ENCODE measurements at regions not wholly inside any gene's neighbourhood (a gene's known extent, or its start where the extent isn't known, plus 50 kb on each side); places are given as distances from the start of the nearest gene placed in this dataset.

DNA sequence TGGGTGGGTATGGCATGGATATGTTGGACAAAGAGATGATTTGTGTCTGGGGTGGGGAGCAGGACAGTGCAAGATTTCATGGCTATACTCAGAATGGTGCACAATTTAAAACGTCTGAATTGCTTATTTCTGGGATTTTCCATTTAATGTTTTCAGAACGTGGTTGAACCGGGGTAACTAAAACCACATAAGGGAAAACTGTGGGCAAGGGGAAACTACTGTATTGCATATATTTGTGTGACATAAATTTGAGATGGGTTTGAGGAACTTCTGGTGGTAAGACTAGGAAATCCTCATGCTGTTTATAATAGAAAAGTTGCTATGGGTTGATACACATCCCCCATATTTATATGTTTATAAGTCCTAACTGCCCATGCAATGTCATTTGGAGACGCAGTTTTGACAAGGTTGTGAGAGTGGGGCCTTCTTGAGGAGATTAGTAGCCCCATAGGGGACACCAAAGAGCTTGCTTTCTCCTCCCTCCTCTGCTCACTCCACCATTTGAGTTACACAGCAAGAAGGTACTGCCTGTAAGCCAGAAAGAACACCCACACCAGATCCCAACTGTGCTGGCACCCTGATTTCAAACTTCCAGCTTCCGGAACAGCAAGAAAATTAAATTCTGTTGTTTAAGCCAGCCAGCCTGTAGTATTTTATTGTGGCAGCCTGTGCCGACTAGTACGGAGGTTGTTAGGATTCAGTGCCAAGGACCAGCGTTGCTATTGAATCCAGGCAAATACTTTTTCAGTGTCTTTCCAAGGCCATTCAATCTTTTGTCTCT, 2118.9 kb downstream of the MAT2B start:
- TF ChIP-seq, protein P1, sequence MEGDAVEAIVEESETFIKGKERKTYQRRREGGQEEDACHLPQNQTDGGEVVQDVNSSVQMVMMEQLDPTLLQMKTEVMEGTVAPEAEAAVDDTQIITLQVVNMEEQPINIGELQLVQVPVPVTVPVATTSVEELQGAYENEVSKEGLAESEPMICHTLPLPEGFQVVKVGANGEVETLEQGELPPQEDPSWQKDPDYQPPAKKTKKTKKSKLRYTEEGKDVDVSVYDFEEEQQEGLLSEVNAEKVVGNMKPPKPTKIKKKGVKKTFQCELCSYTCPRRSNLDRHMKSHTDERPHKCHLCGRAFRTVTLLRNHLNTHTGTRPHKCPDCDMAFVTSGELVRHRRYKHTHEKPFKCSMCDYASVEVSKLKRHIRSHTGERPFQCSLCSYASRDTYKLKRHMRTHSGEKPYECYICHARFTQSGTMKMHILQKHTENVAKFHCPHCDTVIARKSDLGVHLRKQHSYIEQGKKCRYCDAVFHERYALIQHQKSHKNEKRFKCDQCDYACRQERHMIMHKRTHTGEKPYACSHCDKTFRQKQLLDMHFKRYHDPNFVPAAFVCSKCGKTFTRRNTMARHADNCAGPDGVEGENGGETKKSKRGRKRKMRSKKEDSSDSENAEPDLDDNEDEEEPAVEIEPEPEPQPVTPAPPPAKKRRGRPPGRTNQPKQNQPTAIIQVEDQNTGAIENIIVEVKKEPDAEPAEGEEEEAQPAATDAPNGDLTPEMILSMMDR (conservative IDR thresholded peaks at IDR 0.05) = no peak
- no peaks in the 10 kb centered on the region for H3K4me1 ChIP-seq (ENCODE audit: control insufficient read depth, insufficient read depth, low read length)
- no peaks in the 10 kb centered on the region for H3K36me3 ChIP-seq (ENCODE audit: control insufficient read depth, insufficient read depth, low read length)
- DNase-seq = no peak
- no peak overlapping the region for H3K9ac ChIP-seq (ENCODE audit: extremely low read depth, low read length, poor library complexity, severe bottlenecking)
- H3K4me3 ChIP-seq (ENCODE audit: low read length) = no peak overlapping the region
- H3K27ac ChIP-seq (ENCODE audit: low read depth, low read length) = no peak overlapping the region
- WGBS, 2 experiments (ENCODE audit: insufficient coverage in 1 of 2, insufficient read length in 1 of 2) = 82 to 89% methylated on average over 5 to 8 of the region's 8 CpGs
- Mint-ChIP-seq H3K4me3 (no peak overlapping the region), H3K36me3 (ENCODE audit: low read depth) (no peaks in the 10 kb centered on the region), H3K9me3 (no peaks in the 10 kb centered on the region), H3K4me1 (peaks cover 6% of the 10 kb centered on the region), H3K27me3 (ENCODE audit: insufficient read depth) (no peaks in the 10 kb centered on the region), H3K27ac (no peak overlapping the region)
- H3K27me3 ChIP-seq (ENCODE audit: control insufficient read depth, insufficient read depth, low read length, poor library complexity, severe bottlenecking) = no peaks in the 10 kb centered on the region
- H3K9me3 ChIP-seq (ENCODE audit: control insufficient read depth, low read length) = no peaks in the 10 kb centered on the region

DNA sequence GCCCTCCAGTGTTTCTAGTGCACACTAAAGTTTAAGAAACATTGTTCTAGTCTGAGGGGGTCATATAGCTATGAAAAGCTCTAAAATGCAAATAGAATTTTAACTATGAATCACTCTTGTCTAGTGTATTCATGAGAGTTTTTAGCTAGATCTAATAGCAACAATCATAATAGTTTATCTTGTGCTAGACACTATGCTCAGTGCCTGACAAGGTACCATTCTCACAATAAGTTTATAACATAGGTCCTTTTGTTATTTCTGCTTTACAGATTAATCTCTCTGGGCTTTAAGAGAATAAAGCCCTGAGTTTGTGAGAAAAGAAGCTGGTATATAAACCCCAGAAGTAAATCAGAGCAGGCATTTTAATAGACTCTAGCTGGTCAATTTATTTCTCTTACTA, 2120.7 kb downstream of the MAT2B start:
- H3K27me3 ChIP-seq (ENCODE audit: control insufficient read depth, insufficient read depth, low read length, poor library complexity, severe bottlenecking) = no peaks in the 10 kb centered on the region
- no peak overlapping the region for H3K4me3 ChIP-seq (ENCODE audit: low read length)
- TF ChIP-seq, protein P1 (conservative IDR thresholded peaks at IDR 0.05) = no peak
- no peaks in the 10 kb centered on the region for H3K9me3 Mint-ChIP-seq
- no peak overlapping the region for H3K27ac ChIP-seq (ENCODE audit: low read depth, low read length)
- H3K4me1 ChIP-seq (ENCODE audit: control insufficient read depth, insufficient read depth, low read length) = peaks cover 5% of the 10 kb centered on the region
- DNase-seq = no peak
- H3K36me3 ChIP-seq (ENCODE audit: control insufficient read depth, insufficient read depth, low read length) = no peaks in the 10 kb centered on the region
- H3K27me3 Mint-ChIP-seq (ENCODE audit: insufficient read depth) = no peaks in the 10 kb centered on the region
- no peaks in the 10 kb centered on the region for H3K9me3 ChIP-seq (ENCODE audit: control insufficient read depth, low read length)
- H3K9ac ChIP-seq (ENCODE audit: extremely low read depth, low read length, poor library complexity, severe bottlenecking) = no peak overlapping the region
- H3K27ac Mint-ChIP-seq = no peak overlapping the region
- H3K4me1 Mint-ChIP-seq = peaks cover 10% of the 10 kb centered on the region
- no peak overlapping the region for H3K4me3 Mint-ChIP-seq
- no peaks in the 10 kb centered on the region for H3K36me3 Mint-ChIP-seq (ENCODE audit: low read depth)

GRCh38 chr5:165627548-165628170, 2122.2 kb downstream of the MAT2B start:
- Histone ChIP-seq H3K4me1 (ENCODE audit: control insufficient read depth, insufficient read depth, low read length) (peaks cover 5% of the 10 kb centered on the region), H3K9me3 (ENCODE audit: control insufficient read depth, low read length) (no peaks in the 10 kb centered on the region), H3K4me3 (ENCODE audit: low read length) (no peak overlapping the region), H3K9ac (ENCODE audit: extremely low read depth, low read length, poor library complexity, severe bottlenecking) (no peak overlapping the region), H3K36me3 (ENCODE audit: control insufficient read depth, insufficient read depth, low read length) (no peaks in the 10 kb centered on the region), H3K27me3 (ENCODE audit: control insufficient read depth, insufficient read depth, low read length, poor library complexity, severe bottlenecking) (no peaks in the 10 kb centered on the region), H3K27ac (ENCODE audit: low read depth, low read length) (no peak overlapping the region)
- no peak for DNase-seq
- Mint-ChIP-seq H3K27ac (no peak overlapping the region), H3K36me3 (ENCODE audit: low read depth) (no peaks in the 10 kb centered on the region), H3K4me1 (peaks cover 11% of the 10 kb centered on the region), H3K4me3 (no peak overlapping the region), H3K27me3 (ENCODE audit: insufficient read depth) (no peaks in the 10 kb centered on the region), H3K9me3 (no peaks in the 10 kb centered on the region)
- TF ChIP-seq, protein P1 (conservative IDR thresholded peaks at IDR 0.05) = no peak
- WGBS, 2 experiments (ENCODE audit: insufficient coverage in 1 of 2, insufficient read length in 1 of 2) = 93 to 98% methylated on average over 5 to 8 of the region's 8 CpGs

Measured in endodermal cell (in vitro differentiated cells).